HG03571 (cell line): ENCODE measurements at regions not wholly inside any gene's neighbourhood (a gene's known extent, or its start where the extent isn't known, plus 50 kb on each side); places are given as distances from the start of the nearest gene placed in this dataset.
"Not testable (repeated sequence)": the region's sequence is repeated elsewhere in the genome, so short reads cannot be mapped to it uniquely, and the experiment has no call there.

ENCODE experiments used
- ATAC-seq: cut with Tn5 transposase; IDR thresholded peaks from one replicate; pipeline ENCODE4 v1.9.1; 2021; ENCODE audit not compliant: unreplicated experiment

DNA sequence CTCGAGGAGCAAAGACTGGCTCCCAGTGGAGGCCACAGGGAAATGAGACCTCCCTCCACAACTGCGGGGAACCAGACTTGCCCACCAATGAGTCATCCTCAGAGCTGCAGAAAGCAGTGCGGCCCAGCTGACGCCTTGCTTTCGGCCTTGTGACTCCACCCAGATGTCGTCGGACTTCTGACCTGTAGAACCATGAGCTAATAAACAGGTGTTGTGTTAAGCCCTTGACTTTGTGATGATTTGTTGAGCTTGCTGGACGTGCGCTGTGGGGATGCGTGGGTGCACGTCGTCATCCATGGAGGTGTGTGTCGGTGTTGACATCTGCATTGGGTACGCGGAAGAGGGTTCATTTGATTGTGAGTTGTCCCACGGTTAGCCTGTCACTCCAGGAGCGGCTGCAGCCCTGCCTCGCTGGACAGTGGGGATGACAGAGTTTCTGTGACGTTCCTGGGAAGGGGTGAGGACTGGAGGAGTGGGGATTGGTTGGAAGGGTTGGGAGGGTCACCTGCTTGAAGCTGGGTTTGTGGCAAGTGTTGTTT is 154.1 kb downstream of the SH3BP4 start:
- ATAC-seq, result no peak

DNA sequence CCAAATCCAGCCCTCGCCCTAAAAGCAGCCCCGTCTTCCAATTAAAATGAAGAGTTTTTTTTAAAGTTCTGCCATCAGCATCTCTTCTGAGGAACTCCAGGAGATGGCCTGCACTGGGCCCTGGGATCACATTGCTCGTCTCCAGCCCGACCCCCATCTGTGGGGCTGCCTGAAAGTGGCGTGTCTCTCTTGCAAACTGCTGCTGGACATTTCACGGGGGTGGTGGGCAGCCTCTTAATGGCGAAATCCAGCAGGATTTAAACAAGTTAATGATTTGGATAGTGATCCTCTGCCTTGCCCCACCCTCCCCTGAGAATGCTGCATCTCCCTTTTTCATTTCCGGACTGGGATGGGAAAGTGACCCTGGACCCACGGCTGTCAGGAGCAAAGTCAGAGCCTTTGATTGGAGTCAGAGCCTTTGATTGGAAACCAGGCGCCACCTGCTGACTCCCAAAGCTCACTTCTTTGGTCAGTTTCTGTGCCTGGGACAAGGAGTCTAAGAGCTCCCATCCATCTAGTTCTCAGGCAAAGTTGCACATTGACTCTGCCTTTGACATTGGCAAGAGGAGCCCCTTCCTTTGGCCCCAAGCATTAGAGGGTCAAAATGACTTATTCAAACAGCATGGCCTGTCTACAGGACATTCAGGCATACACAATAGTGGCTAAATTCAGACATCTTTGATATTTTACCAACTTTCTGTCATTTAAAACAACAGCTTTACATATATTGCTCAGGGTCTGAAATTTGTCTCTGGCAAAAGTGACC is 155.2 kb downstream of the SH3BP4 start:
- no peak for ATAC-seq

GRCh38 chr2:235107640-235107951 is 155.8 kb downstream of the SH3BP4 start:
- no peak for ATAC-seq

DNA sequence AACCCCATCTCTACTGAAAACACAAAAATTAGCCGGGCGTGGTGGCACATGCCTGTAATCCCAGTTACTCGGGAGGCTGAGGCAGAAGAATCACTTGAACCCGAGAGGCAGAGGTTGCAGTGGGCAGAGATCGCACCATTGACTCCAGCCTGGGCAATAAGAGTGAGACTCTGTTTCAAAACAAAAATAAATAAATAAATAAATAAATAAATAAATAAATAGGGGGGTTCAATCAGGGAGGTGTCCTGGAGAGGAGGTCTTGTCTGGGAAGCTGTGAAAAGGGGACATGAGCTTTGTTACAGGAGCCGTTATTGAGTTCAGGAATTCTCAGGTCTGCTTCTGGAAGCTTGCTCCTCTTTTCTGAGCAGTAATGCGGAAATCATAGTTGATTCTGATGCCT is 157.7 kb downstream of the SH3BP4 start:
- ATAC-seq, result not testable (repeated sequence)

GRCh38 chr2:235112365-235112764 is 160.5 kb downstream of the SH3BP4 start:
- no peak for ATAC-seq

DNA sequence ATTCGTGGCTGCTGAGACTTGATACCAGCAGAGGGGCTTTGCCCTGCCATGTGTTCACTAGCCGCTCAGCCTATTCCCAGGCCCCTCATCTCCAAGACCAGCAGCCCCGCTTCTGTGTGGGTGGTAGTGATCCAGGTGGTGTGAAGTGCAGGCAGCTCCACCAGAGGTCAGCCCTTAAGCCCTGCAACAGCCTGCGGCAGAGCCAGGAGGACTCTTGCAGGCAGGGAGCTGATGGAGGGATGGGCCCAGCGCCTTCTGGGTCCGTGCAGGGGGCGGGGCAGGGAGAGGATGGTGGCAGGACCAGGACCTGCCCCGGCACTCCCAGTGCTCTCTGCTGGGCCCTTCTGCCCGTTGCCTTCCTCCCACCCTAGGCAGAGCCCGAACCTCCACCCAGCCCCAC is 162.0 kb downstream of the SH3BP4 start:
- no peak for ATAC-seq

GRCh38 chr2:235114286-235114685 is 162.5 kb downstream of the SH3BP4 start:
- no peak for ATAC-seq

- ATAC-seq, result no peak
Observed at GRCh38 chr2:235115521-235115920, 163.7 kb downstream of the SH3BP4 start.

GRCh38 chr2:235116885-235117492 is 165.2 kb downstream of the SH3BP4 start:
- no peak for ATAC-seq

- ATAC-seq, result no peak
Observed at GRCh38 chr2:235126768-235127167, 175.0 kb downstream of the SH3BP4 start.

GRCh38 chr2:235127931-235128330 is 176.1 kb downstream of the SH3BP4 start:
- ATAC-seq, result no peak

GRCh38 chr2:235129850-235130249 is 178.0 kb downstream of the SH3BP4 start:
- ATAC-seq, result no peak

GRCh38 chr2:235131334-235132305 is 179.8 kb downstream of the SH3BP4 start:
- no peak for ATAC-seq

DNA sequence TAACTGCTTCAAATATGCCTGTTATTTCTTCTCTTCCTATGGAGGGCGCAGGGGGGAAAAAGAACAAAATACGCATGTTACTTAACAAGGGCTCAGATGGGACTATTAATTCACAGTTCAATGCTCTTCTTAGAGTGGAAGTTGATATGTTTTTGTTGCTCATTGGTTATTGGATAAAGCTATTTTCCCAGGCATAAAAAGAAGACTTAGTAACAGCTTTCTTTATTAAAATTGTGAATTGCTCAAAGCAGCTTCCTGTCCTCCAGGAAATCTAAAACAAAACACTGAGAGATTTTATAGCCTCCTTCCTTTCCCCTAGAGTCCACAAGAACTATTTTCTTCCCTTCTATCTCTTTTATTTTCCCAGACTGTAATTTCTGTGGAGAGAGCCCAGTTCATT is 180.8 kb downstream of the SH3BP4 start:
- no peak for ATAC-seq

GRCh38 chr2:235133837-235134236 is 182.0 kb downstream of the SH3BP4 start:
- no peak for ATAC-seq

- no peak for ATAC-seq
Observed at GRCh38 chr2:235134420-235134819, 182.6 kb downstream of the SH3BP4 start.

GRCh38 chr2:235135195-235135965 is 183.6 kb downstream of the SH3BP4 start:
- no peak for ATAC-seq

GRCh38 chr2:235135990-235136561 is 184.3 kb downstream of the SH3BP4 start:
- ATAC-seq, result no peak

DNA sequence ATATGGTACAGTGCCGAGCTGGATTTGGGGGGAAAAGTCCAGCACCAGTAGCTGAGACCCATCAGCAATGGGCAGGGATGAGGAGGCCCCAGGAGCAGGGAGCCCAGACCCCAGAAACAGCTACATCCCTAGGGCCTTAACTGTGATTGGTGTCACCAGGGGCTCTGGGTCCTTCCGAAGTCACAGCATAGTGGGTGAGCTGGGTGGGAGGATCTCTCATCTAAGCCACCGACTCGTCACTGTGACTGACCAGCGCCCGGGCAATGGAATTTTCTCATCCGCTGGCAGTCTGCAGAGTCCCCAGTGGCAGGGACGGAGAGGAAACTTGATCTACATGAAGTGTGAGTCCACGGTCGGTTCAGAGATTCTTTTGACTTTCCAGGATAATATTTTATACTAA is 186.5 kb downstream of the SH3BP4 start:
- ATAC-seq, result no peak
